GM19240 (cell line): ENCODE measurements at regions not wholly inside any gene's neighbourhood (a gene's known extent, or its start where the extent isn't known, plus 50 kb on each side); places are given as distances from the start of the nearest gene placed in this dataset.
"Not testable (repeated sequence)": the region's sequence is repeated elsewhere in the genome, so short reads cannot be mapped to it uniquely, and the experiment has no call there.

ENCODE experiments used
- DNase-seq: peaks from one replicate; pipeline ENCODE4 v3.0.0; 2011; ENCODE audit warnings: low spot score; ENCODE audit not compliant: insufficient read length

DNA sequence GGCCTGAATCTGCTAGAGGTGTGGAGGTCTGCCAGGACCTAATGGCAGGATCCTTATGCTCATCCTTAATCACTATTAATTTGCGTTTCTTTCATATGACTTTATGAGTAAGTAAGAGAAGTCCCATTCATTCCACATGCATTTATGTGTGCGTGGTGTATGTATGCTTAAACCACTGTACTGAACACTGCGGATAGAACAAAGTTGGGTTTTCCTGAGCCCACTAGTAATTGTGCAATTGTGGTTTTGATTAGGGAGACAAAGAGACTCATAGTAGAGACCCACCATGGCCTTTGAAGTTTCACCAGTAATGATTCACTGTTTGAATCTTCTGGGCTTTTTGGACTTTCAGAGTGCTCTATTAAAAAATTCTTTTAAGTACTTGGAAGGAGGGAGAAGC, 498.5 kb upstream of the DIPK2B start:
- no peak for DNase-seq

DNA sequence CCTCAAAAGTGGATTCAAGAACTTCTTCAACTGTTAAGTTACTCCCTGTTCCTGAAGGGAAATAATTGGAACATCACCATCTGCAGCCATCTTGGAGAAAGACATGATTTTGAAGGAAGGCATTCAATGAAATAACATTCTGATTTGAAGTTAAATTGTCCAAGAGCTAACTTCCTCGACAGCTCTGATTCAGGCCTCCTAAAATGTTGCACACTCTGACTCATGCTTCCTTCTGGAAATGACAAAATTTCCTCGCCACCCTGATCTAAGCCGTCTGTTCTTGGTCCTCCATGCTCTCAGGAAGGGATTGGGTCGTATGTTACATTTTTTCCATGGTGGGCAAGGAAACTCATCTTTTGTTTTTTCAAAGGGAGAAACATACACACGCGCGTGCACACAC, 496.9 kb upstream of the DIPK2B start:
- no peak for DNase-seq

DNA sequence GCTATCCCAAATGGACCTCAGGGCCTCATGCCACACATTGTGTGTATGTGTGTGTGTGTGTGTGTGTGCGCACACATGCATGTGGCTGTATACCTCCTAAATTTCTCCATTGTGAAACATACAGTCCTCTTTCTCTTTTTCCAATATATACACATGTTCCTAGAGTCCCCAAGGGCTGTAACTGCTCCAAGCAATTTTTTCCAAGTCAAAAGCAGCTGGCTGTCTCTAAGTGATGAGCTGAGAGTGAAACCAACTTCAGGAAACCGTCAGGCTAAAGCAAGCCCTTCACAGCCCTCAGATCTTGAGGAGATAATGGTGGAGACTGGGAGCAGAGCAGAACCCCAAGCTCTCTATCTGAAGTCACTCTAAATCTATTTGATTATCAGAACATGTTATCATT, 496.1 kb upstream of the DIPK2B start:
- no peak for DNase-seq

DNA sequence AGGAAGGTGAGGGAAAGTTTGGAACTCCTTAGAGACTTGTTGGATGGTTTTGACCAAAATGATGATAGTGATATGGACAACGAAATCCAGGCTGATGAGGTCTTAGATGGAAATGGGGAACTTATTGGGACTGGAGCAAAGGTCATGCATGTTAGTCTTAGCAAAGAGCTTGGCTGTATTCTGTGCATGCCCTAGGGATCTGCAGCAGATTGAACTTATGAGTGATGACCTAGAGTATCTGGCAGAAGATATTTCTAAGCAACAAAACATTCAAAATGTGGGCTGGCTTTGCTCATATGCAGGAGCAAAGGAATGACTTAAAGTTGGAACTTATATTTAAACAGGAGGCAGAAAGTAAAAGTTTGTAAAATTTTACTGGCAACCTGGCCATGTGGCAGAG, 489.3 kb upstream of the DIPK2B start:
- DNase-seq, result no peak

DNA sequence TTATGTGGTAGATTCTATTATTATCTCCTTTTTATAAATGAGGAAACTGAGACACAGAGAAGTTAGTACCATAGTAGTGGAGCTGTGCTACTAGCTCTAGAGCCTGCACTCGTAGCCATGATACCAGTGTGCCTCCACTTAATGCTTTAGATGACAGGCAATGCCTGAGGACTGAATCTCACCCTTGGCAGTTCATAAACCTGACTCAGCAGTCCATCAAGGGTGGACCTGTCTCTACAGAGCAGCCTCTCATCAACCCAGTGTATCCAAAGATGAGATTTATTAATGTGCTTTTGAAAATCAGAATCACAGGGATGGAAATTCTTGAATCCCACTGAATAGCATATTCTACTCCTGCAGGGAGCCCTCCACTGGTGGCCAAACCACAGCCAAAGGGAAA, 483.2 kb upstream of the DIPK2B start:
- DNase-seq, result no peak

DNA sequence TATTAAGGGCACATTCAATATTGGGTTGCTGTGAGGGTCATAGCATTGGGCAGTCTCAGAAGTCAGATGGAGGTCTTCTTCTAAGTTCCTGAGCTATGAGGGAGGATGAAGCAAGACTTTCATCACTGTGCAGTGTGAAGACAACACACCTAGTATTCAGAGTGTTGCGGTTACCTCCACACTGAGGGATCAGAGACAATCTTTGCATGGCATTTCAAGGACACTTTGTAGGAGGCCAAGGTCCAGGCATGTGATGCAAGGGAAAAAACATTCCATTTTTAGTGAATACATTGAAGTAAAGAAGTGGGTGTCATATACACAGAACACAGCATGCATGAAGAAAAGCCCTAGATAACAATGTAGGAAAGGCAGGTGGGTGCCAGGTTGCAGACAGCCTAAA, 481.2 kb upstream of the DIPK2B start:
- DNase-seq, result no peak

DNA sequence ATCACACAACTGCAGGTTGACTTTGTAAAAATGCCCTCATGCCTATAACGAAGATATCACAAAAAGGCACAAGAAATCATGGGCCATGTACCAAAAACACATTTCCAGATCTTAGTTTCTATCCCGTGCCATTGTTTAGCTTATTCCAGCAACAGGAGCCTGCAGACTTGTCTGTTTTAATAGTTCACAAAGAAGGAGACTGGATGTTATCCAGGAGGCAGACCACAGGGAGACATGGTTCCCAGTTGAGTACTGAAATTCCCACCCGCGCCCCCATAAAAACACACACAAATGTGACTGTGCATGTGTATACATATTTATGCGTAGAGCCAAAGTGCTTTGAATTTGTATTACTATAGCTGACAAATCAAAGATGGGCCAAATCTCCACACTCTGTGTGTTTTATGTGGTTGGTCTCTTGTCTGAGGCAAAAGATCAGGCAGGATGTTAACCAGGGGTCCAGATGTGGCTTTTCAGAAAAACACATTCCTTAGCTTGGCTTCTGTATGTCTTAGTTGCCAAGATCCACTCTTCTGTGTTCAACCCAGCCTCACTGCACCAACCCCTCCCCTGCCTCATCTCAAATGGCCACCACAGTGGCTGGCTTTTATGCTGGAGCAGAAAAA, 469.2 kb upstream of the DIPK2B start:
- DNase-seq, result no peak

DNA sequence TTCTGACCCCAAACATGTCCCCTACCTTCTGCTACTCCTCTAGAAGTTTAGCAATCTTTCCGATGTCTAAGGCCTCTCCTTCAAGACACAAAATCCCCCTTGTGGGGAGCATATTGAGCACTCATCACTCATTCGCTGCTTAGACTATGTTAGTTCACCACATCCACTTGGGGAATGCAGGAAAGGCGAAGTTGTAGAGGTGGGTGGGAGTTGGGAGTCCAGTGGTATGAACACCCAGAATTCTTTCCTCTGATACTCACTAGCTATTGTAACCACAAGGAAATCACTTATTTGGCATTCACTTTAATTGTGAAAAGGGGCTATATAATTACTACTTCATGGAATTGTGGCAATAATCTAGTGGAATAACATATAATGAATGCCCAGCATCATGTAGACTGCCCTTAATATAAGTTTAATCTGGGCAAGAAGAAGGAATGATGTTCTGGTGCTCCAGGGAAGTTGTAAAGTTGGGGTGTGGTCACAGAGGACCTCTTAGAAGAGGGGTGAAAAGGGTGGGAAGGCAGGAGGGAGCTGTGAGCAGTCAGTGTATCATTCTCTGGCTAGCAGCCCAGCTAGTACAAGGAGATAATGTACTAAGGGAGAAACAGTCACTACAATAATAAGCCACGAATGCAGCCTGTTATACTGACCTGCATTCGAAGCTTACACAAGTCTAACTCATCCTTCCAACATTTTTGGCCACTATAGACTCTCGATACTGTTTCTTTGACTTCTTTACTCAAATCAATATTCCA, 468.2 kb upstream of the DIPK2B start:
- no peak for DNase-seq

DNA sequence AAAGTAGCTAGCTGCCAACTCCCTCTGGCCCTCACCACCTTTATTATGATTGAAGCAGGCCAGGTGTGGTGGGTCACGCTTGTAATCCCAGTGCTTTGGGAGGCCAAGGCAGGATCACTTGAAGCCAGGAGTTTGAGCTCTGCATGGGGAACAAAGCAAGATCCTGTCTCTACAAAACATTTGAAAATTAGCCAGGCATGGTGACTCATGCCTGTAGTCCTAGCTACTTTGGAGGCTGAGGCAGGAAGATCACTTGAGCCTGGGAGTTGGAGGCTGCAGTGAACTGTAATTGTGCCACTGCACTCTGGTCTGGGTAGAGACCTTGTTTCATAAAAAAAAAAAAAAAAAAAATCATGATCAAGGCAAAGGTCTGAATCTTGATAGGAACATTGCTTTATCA, 467.0 kb upstream of the DIPK2B start:
- DNase-seq, result no peak

DNA sequence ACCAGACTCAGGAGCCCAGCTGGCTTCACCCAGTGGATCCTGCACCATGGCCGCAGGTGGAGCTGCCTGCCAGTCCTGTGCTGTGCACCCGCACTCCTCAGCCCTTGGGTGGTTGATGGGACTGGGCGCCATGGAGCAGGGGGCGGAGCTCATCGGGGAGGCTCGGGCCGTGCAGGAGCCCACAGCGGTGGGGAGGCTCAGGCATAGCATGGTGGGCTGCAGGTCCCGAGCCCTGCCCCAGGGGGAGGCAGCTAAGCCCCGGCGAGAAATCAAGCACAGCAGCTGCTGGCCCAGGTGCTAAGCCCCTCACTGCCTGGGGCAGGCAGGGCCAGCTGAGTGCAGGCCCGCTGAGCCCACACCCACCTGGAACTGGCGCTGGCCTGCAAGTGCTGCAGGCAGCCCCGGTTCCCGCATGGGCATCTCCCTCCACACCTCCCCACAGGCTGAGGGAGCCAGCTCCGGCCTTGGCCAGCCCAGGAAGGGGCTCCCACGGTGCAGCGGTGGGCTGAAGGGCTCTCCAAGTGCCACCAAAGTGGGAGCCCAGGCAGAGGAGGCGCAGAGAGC, 464.1 kb upstream of the DIPK2B start:
- no peak for DNase-seq

DNA sequence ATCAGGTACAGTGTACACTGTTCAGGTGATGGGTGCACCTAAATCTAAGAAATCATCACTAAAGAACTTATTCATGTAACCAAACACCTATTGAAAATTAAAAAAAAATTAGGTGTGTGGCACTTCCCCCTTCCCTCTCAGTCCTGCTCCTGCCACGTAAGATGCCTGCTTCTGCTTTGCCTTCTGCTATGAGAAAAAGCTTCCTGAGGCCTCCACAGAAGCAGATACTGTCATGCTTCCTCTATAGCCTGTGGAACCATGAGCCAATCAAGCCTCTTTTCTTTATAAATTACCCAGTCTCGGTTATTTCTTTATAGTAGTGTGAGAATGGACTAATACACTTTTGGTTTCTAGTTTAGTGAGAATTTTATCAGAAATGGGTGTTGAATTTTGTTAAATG, 459.8 kb upstream of the DIPK2B start:
- no peak for DNase-seq

DNA sequence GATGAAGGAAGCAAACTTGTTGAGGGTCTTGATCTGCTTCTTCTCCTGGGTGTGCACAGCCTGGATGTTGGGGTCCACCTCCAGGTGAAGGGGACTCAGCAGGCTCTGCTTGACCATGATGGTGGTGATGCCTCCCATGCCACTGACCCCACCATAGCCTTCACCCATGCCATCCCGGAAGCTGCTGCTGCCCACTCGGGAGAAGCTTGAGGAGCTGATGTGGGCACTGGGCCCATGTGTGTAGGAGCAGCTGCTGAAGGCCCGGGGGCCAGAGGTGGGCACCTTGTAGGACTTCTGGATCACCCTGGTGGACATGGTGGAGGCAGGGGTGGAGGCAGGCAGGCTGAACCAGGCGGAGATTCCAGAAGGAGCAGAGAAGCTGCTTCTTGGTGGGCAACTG, 432.7 kb upstream of the DIPK2B start:
- no peak for DNase-seq

DNA sequence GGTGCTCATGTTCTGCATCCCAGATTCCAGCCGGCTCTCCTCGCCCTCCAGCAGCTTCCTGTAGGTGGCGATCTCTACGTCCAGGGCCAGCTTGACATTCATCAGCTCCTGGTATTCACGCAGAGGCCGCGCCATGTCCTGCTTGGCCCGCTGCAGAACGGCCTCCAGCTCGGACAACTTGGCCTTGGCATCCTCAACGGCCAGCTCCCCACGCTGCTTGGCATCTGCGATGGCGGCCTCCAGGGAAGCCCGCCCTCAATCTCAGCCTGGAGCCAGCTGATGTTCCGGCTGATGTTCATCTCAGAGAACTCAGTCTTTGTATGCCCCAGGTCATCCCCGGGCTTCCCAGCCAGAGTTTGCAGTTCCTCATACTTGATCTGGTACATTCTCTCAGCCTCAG, 431.8 kb upstream of the DIPK2B start:
- no peak for DNase-seq

DNA sequence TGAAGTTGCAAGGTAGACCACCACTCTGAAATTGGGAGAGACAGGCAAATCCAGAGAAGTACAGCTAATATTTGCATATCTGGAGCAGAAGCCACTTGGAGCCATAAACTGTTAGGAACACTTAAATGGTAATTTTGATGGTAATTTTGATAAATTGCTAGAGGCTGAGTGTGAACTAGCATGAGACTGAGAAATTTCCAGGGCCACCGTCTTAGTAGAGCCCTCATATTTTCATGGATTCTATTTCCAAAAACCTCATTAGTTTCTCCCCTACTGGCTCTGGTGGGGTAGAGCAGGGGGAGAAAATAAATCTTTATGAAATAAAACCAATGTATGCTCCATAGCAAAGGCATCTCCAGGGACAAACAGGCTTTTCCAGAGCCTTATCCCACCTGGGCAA, 429.4 kb upstream of the DIPK2B start:
- no peak for DNase-seq

DNA sequence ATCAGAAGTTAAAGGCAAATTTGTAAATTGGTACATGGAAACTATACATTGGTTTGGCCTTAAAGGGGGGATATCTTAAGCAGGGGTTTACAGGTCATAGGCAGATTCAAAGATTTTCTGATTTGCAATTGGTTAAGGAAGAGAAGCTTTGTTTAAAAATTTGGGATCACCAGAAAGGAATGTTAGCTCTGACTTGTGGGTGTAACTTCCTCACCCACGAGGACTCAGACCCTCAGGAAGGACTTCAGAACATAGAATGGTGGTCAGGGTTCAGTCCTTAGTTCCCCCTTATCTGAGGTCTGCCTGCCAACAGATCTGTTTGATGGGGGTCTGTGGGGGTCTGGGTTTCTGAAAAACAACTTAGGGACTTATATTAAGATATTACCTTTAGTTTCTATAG, 427.4 kb upstream of the DIPK2B start:
- DNase-seq, result no peak

DNA sequence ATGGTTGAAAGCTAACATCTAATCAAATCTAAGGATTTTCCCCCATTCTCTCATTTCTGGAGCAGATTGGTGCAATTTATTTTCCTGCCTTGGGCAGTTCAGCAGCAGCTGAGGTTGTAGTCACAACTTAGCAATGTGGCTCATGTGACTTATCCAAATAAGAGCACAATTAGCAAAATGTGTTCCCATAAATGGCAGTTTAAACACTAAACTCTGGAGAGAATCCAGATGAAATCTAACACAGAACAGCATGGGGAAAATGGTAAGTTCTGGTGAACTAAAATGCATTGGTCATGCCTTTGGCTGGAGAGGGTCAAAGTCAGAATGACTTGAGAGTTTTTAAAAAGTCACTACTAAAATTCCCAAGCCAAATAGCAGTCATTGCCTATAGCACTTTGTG, 422.6 kb upstream of the DIPK2B start:
- DNase-seq, result no peak

DNA sequence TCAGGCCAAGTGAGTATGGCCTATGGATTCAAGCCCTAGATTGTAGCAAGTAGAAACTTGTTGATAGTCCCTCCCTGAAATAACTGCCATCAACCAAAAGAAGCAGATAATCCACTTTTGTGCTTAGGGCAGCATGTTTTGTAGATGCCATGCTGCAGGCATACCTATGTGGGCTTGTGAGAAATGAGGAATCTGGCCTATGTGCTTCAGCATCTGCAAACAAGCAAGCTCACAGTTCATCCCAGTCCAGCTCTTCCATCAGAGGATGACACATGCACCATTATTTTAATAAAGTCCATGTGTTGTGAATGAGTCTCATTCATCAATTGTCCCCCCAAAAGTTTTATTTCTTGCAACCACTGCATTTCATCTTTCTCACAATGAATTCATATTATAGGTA, 421.9 kb upstream of the DIPK2B start:
- no peak for DNase-seq

DNA sequence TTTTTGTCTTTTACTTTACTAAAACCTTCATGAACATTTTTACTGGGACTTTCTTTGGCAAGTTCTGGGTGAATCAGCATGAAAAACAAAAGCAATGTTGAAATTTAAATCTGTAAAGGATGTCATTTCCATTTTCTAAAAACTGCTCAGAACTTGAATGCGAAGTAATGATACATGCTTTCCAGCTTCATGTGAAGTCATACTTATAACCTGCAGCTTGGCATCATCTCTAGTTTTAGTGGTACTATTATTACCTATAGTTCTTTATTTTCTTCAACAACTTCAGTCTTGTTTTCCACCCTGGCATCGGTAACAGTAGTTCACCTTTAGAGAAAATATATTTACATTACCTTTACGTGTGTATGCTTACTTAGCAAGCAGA, 421.4 kb upstream of the DIPK2B start:
- DNase-seq, result no peak

DNA sequence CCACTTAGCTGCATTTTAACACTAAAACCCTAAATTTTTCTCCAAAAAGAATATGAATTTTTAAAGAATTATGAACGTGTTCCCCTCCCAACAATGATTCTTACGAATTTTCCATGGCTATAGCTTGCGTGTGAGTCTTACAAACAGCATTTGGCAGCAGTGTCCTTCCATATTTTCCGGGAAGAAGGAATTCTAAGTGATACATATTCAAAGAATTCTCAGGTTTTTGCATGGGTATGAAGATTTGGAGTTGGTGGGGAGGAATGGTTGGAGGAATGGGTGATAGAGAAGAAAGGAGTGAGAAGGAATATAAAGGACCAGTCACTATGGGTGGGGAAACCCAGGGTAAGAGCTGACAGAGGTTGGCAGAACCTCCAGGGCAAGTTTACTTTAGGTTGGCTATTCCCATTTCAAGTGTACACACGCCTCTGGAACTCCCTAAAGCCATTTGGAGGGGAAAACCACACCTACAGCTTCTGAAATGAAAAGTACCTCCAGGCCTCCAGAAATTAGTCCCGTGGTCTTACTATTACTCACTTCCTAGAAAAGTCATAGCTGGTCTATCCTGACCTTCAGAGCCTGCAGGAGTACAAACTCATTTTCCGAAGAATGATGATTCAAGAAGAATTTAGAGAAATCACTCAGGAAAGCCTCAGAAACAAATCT, 420.8 kb upstream of the DIPK2B start:
- no peak for DNase-seq

DNA sequence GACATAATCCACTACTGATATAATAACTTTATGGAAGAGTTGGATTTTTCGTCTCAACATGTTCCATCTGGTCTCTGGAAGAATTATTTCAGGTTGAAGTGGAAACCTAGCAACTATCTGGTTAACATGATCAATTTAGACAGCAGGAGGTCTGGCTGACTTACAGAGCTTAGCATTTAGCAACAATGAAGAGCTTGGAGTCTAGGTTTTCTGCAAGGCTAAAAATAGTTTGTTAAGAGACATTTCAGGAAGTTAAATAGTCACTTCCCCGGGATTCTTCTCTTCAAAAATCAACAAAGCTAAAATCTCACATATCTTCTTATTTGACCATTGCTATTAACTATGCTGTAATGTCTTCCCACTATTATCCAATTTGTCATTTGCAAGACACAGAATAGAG, 418.6 kb upstream of the DIPK2B start:
- DNase-seq, result no peak

DNA sequence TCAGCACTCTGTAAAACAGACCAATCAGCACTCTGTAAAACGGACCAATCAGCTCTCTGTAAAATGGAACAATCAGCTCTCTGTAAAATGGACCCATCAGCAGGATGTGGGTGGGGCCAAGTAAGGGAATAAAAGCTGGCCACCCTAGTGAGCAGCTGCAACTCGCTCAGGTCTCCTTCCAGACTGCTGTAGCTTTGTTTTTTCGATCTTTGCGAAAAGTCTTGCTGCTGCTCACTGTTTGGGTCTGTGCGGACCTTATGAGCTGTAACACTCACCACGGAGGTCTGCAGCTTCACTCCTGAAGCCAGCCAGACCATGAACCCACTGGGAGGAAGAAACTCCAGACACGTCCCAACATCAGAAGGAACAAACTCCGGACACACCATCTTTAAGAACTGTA, 414.9 kb upstream of the DIPK2B start:
- not testable (repeated sequence) for DNase-seq

DNA sequence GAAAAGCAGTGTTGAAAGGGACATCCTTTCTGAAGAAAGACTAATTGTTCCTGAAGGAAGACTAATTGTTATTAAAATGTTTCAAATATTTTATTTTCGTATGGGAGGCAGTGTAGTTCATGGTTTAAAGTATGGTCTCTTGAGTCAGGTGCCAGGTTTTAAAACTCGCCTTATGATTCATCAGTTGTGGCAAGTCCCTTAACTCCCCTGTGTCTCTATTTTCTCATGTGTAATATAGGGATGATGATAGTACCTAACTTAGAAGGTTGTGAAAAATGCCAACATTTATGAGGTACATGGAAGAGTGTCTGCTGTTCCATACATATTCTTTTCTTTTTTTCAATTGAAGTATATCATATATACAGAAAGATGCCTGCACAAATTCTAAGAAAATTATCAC, 414.2 kb upstream of the DIPK2B start:
- no peak for DNase-seq

DNA sequence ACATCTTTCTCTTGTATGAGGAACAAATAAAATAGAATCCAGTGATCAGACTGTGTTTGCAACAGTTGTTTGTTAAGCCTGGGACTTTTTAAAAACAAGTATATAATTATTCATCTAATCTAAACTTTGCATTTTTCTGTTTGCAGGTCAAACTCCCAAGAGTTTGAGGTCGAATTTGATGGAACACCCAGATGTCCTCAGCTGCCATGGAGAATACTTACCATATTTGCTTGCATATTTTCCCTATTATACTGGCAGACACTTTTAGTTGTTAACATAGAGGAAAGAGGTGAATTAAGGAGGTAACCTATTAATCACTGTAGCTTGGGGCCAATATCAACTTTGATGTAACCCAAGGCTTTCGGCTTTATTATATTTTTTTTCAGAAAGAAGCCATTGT, 401.5 kb upstream of the DIPK2B start:
- no peak for DNase-seq
